SK-N-SH treated with all-trans-retinoic acid at 6 μM for 48 hours (cell line): ENCODE measurements at regions not wholly inside any gene's neighbourhood (a gene's known extent, or its start where the extent isn't known, plus 50 kb on each side); places are given as distances from the start of the nearest gene placed in this dataset.

ENCODE experiments used
- ARNTL ChIP-seq: fragments of 450-650 bp; formaldehyde crosslinking; IDR thresholded peaks from 2 replicates; pipeline ENCODE4 v1.5.0; 2020; ENCODE audit warnings: low read depth, mild to moderate bottlenecking, moderate library complexity, borderline replicate concordance
- CSDC2 ChIP-seq: fragments of 250-450 bp; sonication (Bioruptor Pico); IDR thresholded peaks from 2 replicates; pipeline ENCODE4 v1.5.0; 2020; ENCODE audit warnings: mild to moderate bottlenecking, moderate library complexity
- ISL1 ChIP-seq: fragments of 250-450 bp; sonication (Bioruptor Pico); IDR thresholded peaks from 2 replicates; pipeline ENCODE4 v2.1.2; 2022; ENCODE audit warnings: mild to moderate bottlenecking, moderate library complexity
- OSR1 ChIP-seq: fragments of 250-450 bp; sonication (Bioruptor Pico); IDR thresholded peaks from 2 replicates; pipeline ENCODE4 v1.8.0; 2022; ENCODE audit warnings: moderate library complexity, mild to moderate bottlenecking, inconsistent platforms
- PATZ1 ChIP-seq: fragments of 250-450 bp; sonication (Bioruptor Pico); IDR thresholded peaks from 2 replicates; pipeline ENCODE4 v1.8.0; 2020; ENCODE audit warnings: mild to moderate bottlenecking, moderate library complexity, borderline replicate concordance
- PPARA ChIP-seq: fragments of 250-450 bp; sonication (Bioruptor Pico); IDR thresholded peaks from 2 replicates; pipeline ENCODE4 v1.5.0; 2020; ENCODE audit warnings: mild to moderate bottlenecking, borderline replicate concordance
- ZFP3 ChIP-seq: fragments of 250-450 bp; sonication (Bioruptor Pico); IDR thresholded peaks from 2 replicates; pipeline ENCODE4 v1.5.0; 2020; ENCODE audit warnings: mild to moderate bottlenecking, moderate library complexity

- TF ChIP-seq OSR1 (CRISPR knock-in tag), result no peak
- no peak for TF ChIP-seq ARNTL (CRISPR knock-in tag)
- TF ChIP-seq PPARA (CRISPR knock-in tag), result no peak
- TF ChIP-seq ISL1 (CRISPR knock-in tag), result no peak
- TF ChIP-seq PATZ1 (CRISPR knock-in tag), result no peak
- TF ChIP-seq CSDC2 (CRISPR knock-in tag), result no peak
- no peak for TF ChIP-seq ZFP3
Measured at GRCh38 chr9:88326015-88326414, 62.2 kb upstream of the SPIN1 start.
